GM19452 (cell line): ENCODE measurements at regions not wholly inside any gene's neighbourhood (a gene's known extent, or its start where the extent isn't known, plus 50 kb on each side); places are given as distances from the start of the nearest gene placed in this dataset.
"Not testable (repeated sequence)": the region's sequence is repeated elsewhere in the genome, so short reads cannot be mapped to it uniquely, and the experiment has no call there.

Experiments
- ATAC-seq: cut with Tn5 transposase; IDR thresholded peaks from one replicate; pipeline ENCODE4 v1.9.1; 2021; ENCODE audit not compliant: unreplicated experiment

GRCh38 chr10:124217906-124218804, 124.8 kb upstream of the CHST15 start:
- ATAC-seq = no peak

DNA sequence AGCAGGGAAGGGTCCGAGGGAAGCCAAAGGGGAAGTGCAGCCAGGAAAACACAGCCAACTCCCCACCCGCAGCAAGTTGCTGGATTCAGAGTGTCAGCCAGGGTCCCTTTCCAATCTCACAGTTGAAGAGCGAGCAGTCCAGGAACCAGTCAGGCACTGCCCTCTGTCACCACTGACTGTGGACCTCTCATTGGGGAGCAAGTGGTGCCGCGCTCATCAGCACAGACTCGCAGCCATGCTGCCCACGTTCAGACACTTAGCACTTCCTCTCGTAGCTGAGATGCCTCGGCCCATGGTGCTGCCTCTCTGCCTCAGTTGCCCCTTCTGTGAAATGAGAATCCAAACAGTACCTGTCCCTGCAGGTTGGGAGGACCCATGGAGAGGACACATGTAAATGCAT, 123.6 kb upstream of the CHST15 start:
- no peak for ATAC-seq

DNA sequence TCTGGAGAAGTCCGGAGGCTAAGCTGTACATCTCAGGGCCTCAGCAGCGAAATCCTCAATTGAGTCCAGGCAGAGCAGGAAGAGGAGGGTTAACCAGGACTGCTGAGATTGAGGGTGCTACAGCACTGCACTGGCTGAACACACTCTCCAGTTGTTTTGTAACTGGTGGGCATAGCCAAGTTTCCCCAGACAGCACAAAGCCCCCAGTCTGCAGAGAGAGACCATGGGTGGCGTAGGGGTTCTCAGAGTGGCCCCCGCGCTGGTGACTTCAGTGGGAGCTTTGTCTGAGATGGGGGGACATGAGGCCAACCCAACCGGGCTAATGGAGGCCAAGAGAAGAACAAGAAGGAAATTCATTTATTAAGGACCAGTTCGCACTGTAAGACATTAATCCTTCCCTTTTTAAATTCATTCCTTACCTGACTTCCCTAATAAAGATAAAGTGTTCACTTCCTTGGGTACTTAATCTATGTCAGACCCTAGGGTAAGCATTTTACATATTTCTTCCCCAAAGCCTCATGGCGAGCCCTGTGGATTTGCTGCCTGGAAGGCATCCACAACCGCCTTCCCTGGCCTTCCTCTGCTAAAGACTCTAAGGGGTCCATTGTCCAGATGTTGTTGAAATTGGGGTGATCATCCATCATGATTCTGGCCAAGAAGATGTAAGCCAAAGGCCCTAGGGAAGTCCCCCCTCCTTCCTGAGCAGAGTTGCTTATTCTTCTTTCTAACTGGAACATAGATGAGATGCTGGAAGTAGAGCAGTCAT, 121.4 kb upstream of the CHST15 start:
- ATAC-seq = no peak

GRCh38 chr10:124213899-124214510, 120.6 kb upstream of the CHST15 start:
- no peak for ATAC-seq

GRCh38 chr10:124213471-124213870, 120.1 kb upstream of the CHST15 start:
- ATAC-seq = no peak

DNA sequence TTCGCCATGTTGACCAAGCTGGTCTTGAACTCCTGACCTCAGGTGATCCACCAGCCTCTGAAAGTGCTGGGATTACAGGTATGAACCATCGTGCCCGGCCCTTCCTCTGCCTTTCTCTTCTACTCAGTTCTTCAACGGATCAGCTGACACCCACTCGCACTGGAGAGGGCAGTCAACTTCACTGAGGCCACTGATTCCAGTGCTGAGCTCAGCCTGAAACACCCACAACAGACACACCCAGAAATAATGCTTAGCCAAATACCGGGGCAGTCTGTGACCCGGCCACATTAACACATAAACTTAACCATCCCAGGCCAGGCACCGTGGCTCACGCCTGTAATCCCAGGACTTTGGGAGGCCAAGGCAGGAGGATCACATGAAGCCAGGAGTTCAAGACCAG, 119.3 kb upstream of the CHST15 start:
- no peak for ATAC-seq

DNA sequence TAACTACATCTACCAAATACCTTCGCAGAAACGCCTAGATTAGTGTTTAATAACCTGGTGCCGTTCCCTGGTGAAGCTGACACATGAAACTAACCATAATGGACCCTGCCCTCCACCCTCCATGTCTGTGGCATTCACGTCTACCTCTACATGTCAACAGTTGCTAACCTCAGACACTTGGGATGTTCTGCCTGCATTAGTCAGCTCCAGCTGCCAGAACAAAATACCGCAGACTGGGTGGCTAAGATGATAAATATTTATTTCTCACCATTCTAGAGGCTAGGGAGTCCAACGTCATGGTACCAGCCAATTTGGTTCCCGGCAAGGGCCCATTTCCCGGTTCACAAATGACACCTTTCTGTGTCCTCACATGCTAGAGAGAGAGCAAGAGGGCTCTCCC, 118.5 kb upstream of the CHST15 start:
- no peak for ATAC-seq

GRCh38 chr10:124210263-124210662, 116.9 kb upstream of the CHST15 start:
- ATAC-seq = no peak

- ATAC-seq = no peak
These were observed 114.0 kb upstream of the CHST15 start for GRCh38 chr10:124207391-124207790.

- ATAC-seq = no peak
These were observed 113.2 kb upstream of the CHST15 start for GRCh38 chr10:124206616-124207015.

DNA sequence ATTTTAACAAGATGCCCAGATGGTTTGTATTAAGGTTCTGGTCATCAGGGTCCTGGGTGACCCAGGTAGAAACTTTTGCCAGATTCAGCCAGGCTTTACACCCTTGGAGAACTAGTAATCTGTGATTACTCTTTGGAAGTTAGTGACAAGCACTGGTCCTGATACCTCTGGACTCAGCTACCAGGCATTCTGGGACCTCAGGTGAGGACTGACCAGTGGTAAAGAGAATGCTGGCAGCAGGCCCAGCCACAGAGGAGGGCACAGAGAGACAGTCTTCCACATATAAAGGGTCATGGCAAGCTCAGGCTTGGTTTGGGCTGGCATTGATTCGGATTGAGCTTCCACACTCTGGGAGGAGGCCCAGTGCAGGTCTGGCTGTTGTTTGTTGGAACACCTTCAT, 112.0 kb upstream of the CHST15 start:
- ATAC-seq = no peak

DNA sequence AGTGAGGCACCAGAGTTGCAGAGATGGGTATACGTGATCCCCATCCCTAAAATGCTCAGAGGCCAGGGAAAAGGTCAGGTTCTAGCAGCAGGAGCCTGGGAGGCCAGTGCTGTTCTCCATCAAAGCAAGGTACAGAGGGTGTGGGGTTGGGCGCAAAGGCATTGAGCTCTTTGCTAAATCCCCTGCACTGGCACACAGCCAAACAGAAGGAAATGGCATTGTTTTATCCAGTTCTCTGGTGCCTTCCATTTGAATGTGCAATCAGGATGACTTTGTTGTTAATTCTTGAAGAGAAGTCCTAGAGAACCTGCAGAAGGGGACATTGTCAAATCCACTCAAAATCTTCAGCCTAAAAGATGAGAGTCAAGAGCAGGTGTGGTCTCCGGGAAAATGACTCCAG, 111.3 kb upstream of the CHST15 start:
- no peak for ATAC-seq

DNA sequence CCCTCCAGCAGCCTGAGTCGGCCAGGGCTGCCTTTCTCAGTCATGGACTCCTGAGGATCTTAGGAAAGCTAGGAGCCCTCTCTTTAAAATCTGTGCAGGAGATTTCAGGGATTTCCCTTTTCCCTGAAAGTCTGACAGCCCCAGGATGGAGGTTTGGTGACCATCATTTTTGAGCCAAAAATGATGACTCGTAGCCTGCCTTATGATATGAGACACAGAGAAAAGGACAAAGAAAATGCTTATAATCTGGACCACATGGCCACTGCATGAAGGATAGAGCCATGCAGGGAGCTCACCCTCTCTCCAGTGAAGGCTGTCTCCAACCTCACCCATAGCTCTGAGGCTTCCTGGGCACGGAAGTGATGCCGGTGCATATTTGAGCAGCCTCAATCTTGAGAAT, 106.6 kb upstream of the CHST15 start:
- ATAC-seq = no peak

DNA sequence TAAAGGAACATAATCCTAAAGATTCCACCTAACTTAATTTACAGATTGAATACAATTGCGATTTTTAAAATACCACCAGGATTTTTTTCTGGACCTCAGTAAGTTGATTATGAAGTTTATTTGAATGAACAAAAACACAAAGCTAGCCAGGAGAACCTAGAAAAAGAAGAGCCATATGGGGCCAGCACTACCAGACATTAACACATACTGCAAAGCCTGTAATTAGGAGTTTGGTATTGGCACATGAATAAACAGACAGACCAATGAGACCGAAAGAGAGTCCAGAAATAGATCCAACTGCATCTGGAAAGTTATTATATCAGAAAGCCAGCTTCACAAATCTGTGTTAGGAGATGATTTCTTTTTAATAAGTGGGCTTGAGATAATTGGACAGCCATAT, 105.5 kb upstream of the CHST15 start:
- no peak for ATAC-seq

- ATAC-seq = no peak
These were observed 104.7 kb upstream of the CHST15 start for GRCh38 chr10:124198125-124198501.

- ATAC-seq = no peak
These were observed 104.2 kb upstream of the CHST15 start for GRCh38 chr10:124197371-124198124.

DNA sequence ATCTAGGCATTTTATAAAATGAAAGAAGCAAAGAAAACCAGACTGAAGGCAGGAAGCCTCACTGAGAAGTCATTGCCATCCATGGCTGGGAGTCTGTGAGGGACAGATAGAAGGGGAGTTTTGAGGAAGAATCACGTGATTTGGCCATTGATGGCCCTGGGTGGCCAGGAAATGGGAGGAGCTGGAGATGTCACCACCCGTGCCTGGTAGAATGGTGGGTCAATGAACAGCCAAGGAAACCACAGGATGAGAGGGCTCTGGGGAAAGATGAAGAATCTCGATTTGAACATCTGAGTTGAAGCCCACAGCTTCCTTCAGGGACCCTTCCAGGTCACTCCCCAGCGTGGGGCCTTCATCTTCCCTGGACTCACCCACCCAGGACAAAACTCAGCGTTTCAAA, 103.3 kb upstream of the CHST15 start:
- no peak for ATAC-seq

DNA sequence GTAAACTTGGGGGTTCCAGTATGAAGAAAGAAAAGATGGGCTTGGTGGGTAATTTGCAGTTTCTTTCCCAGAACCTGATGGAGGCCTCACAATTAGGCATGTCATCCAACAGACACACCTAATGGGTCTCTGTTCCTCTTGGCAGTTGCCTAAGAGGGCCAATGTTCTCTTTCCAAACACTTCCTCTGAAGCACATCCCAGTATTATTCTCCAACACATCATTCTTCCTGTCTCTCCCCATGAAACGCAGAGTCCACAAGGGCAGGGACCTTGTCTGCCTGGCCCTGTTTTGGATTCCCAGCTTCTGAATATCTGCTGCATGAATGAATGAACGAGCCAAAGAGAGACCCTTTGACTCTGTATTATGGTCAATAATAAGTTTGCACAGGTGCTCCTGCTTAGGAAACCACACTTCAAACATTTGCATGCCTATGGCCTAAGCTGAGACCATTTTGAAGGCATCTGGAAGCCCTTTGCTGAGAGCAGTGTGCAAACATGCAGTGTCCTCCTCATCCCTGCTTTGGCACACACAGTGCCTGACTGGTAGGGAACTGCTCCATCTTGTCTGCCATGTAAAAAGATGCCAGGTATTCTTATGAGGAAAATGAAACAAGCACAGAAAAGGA, 100.9 kb upstream of the CHST15 start:
- ATAC-seq = no peak

- no peak for ATAC-seq
These were observed 99.9 kb upstream of the CHST15 start for GRCh38 chr10:124193309-124193696.

DNA sequence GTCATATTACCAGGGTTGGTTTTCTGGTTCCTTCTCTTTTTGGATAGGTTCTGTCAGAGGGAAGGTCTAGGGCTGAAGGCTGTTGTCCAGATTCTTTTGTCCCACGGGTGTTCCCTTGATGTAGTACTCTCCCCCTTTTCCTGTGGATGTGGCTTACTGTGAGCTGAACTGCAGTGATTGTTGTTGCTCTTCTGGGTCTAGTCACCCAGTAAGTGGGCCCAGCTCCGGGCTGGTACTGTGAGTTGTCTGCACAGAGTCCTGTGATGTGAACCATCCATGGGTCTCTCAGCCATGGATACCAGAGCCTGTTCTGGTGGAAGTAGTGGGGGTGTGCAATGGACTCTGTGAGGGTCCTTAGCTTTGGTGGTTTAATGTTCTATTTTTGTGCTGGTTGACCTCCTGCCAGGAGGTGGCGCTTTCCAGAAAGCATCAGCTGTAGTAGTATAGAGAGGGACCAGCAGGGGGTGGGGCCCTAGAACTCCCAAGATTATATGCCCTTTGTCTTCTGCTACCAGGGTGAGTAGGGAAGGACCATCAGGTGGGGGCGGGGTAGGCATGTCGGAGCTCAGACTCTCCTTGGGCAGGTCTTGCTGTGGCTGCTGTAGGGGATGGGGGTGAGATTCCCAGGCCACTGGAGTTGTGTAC, 99.4 kb upstream of the CHST15 start:
- ATAC-seq = not testable (repeated sequence)
